ENCODE measurements at regions not wholly inside any gene's neighbourhood (a gene's known extent, or its start where the extent isn't known, plus 50 kb on each side); places are given as distances from the start of the nearest gene placed in this dataset.
A peak's percentile ranks its signal among the peaks of the same experiment; 100 is the strongest.

GRCh38 chr17:14918540-14918939 is 346.6 kb downstream of the PMP22 start:
- no peak overlapping the region for H3K4ac ChIP-seq (ENCODE audit: low read depth in 1 of 2, low read length in 2 of 2)
- no peaks in the 10 kb centered on the region for H3K36me3 ChIP-seq (ENCODE audit: control insufficient read depth in 1 of 2, insufficient read depth in 2 of 2, low read depth in 1 of 2, low read length in 2 of 2)
- no peaks in the 10 kb centered on the region for H3K27me3 ChIP-seq (ENCODE audit: control insufficient read depth in 1 of 2, insufficient read depth in 1 of 2, low read length in 2 of 2)
- H4K8ac ChIP-seq (ENCODE audit: low read length), result no peak overlapping the region
- H3K9me3 ChIP-seq (ENCODE audit: control insufficient read depth, low read length), result no peaks in the 10 kb centered on the region
- no peak overlapping the region for H2AK5ac ChIP-seq (ENCODE audit: low read length, severe bottlenecking)
- H3K79me1 ChIP-seq (replicated peaks; ENCODE audit: low read length, poor library complexity, severe bottlenecking), result no peaks in the 10 kb centered on the region
- H2BK12ac ChIP-seq (ENCODE audit: low read length in 2 of 2), result no peak overlapping the region
- H3K9ac ChIP-seq (ENCODE audit: low read length), result no peak overlapping the region
- H4K91ac ChIP-seq (ENCODE audit: low read length), result no peak overlapping the region
- H3K23ac ChIP-seq (ENCODE audit: low read length in 2 of 2), result no peak overlapping the region
- no peak overlapping the region for H3K27ac ChIP-seq (ENCODE audit: low read length, poor library complexity, severe bottlenecking)
- H2BK5ac ChIP-seq (ENCODE audit: low read depth, low read length, poor library complexity, severe bottlenecking), result no peak overlapping the region
- no peak overlapping the region for H3K4me2 ChIP-seq (ENCODE audit: low read length, poor library complexity, severe bottlenecking)
- H2AFZ ChIP-seq (ENCODE audit: low read depth, low read length), result no peak overlapping the region
- peaks cover 2% of the 10 kb centered on the region for H3K4me1 ChIP-seq (ENCODE audit: control insufficient read depth, insufficient read depth, low read depth, low read length)
- no peak overlapping the region for H2BK120ac ChIP-seq (ENCODE audit: low read depth, low read length)
- peak; percentile 59 for DNase-seq
- WGBS, result 38% methylated on average over 2 of the region's 4 CpGs
- H3K14ac ChIP-seq (ENCODE audit: low read length in 2 of 2), result no peak overlapping the region
- H3K18ac ChIP-seq (ENCODE audit: low read depth in 1 of 2, low read length in 2 of 2), result no peak overlapping the region
- H3K4me3 ChIP-seq (ENCODE audit: insufficient read depth in 1 of 2, low read depth in 1 of 2, low read length in 2 of 2), result no peak overlapping the region
- no peak overlapping the region for H2BK15ac ChIP-seq (ENCODE audit: low read depth, poor library complexity, severe bottlenecking)

GRCh38 chr17:14910916-14911315 is 354.2 kb downstream of the PMP22 start:
- Histone ChIP-seq H2BK12ac (ENCODE audit: low read length in 2 of 2) (no peak overlapping the region), H4K8ac (ENCODE audit: low read length) (no peak overlapping the region), H2AFZ (ENCODE audit: low read depth, low read length) (no peak overlapping the region), H3K27ac (ENCODE audit: low read length, poor library complexity, severe bottlenecking) (no peak overlapping the region), H3K23ac (ENCODE audit: low read length in 2 of 2) (no peak overlapping the region), H2BK15ac (ENCODE audit: low read depth, poor library complexity, severe bottlenecking) (no peak overlapping the region), H3K36me3 (ENCODE audit: control insufficient read depth in 1 of 2, insufficient read depth in 2 of 2, low read depth in 1 of 2, low read length in 2 of 2) (no peaks in the 10 kb centered on the region), H3K9me3 (ENCODE audit: control insufficient read depth, low read length) (no peaks in the 10 kb centered on the region), H3K4me2 (ENCODE audit: low read length, poor library complexity, severe bottlenecking) (no peak overlapping the region), H2BK120ac (ENCODE audit: low read depth, low read length) (no peak overlapping the region), H2BK5ac (ENCODE audit: low read depth, low read length, poor library complexity, severe bottlenecking) (no peak overlapping the region), H3K27me3 (ENCODE audit: control insufficient read depth in 1 of 2, insufficient read depth in 1 of 2, low read length in 2 of 2) (no peaks in the 10 kb centered on the region), H3K4ac (ENCODE audit: low read depth in 1 of 2, low read length in 2 of 2) (no peak overlapping the region), H3K4me3 (ENCODE audit: insufficient read depth in 1 of 2, low read depth in 1 of 2, low read length in 2 of 2) (no peak overlapping the region), H3K18ac (ENCODE audit: low read depth in 1 of 2, low read length in 2 of 2) (no peak overlapping the region), H3K9ac (ENCODE audit: low read length) (no peak overlapping the region), H3K79me1 (replicated peaks; ENCODE audit: low read length, poor library complexity, severe bottlenecking) (no peaks in the 10 kb centered on the region), H3K4me1 (ENCODE audit: control insufficient read depth, insufficient read depth, low read depth, low read length) (no peaks in the 10 kb centered on the region), H4K91ac (ENCODE audit: low read length) (no peak overlapping the region), H2AK5ac (ENCODE audit: low read length, severe bottlenecking) (no peak overlapping the region), H3K14ac (ENCODE audit: low read length in 2 of 2) (no peak overlapping the region)
- 100% methylated on average over 1 of the region's 1 CpG for WGBS
- DNase-seq, result no peak

GRCh38 chr17:14904386-14904785 is 360.7 kb downstream of the PMP22 start:
- Histone ChIP-seq H2BK15ac (ENCODE audit: low read depth, poor library complexity, severe bottlenecking) (no peak overlapping the region), H3K18ac (ENCODE audit: low read depth in 1 of 2, low read length in 2 of 2) (no peak overlapping the region), H3K14ac (ENCODE audit: low read length in 2 of 2) (no peak overlapping the region), H3K23ac (ENCODE audit: low read length in 2 of 2) (no peak overlapping the region), H3K36me3 (ENCODE audit: control insufficient read depth in 1 of 2, insufficient read depth in 2 of 2, low read depth in 1 of 2, low read length in 2 of 2) (no peaks in the 10 kb centered on the region), H3K4me2 (ENCODE audit: low read length, poor library complexity, severe bottlenecking) (no peak overlapping the region), H3K9ac (ENCODE audit: low read length) (no peak overlapping the region), H3K9me3 (ENCODE audit: control insufficient read depth, low read length) (no peaks in the 10 kb centered on the region), H3K4ac (ENCODE audit: low read depth in 1 of 2, low read length in 2 of 2) (no peak overlapping the region), H4K8ac (ENCODE audit: low read length) (no peak overlapping the region), H4K91ac (ENCODE audit: low read length) (no peak overlapping the region), H2BK5ac (ENCODE audit: low read depth, low read length, poor library complexity, severe bottlenecking) (no peak overlapping the region), H2AK5ac (ENCODE audit: low read length, severe bottlenecking) (no peak overlapping the region), H2BK12ac (ENCODE audit: low read length in 2 of 2) (no peak overlapping the region), H3K4me1 (ENCODE audit: control insufficient read depth, insufficient read depth, low read depth, low read length) (no peaks in the 10 kb centered on the region), H3K4me3 (ENCODE audit: insufficient read depth in 1 of 2, low read depth in 1 of 2, low read length in 2 of 2) (no peak overlapping the region), H3K27me3 (ENCODE audit: control insufficient read depth in 1 of 2, insufficient read depth in 1 of 2, low read length in 2 of 2) (no peaks in the 10 kb centered on the region), H3K79me1 (replicated peaks; ENCODE audit: low read length, poor library complexity, severe bottlenecking) (no peaks in the 10 kb centered on the region), H2BK120ac (ENCODE audit: low read depth, low read length) (no peak overlapping the region), H2AFZ (ENCODE audit: low read depth, low read length) (no peak overlapping the region), H3K27ac (ENCODE audit: low read length, poor library complexity, severe bottlenecking) (no peak overlapping the region)
- DNase-seq, result peak; percentile 55
- 68% methylated on average over 3 of the region's 4 CpGs for WGBS

DNA sequence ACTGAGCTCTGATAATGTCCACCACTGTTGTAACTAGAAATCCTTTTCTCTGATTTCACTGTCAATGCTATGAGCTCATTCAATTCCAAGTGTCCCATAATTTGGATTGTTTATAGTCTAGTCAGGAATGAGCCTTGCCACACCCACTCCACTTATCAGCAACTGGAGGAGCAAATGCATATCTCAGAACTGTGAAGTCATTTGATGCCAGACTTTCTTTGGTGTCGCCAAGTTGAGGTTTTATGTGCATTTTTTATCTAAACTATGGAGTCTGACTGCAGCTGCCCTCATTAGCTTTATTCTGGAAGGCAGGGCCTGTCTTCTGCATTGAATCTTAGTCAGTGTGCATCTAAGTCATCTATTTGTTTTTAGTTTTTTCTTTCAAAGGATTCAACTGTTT is 361.3 kb downstream of the PMP22 start:
- H2BK12ac ChIP-seq (ENCODE audit: low read length in 2 of 2), result no peak overlapping the region
- H4K91ac ChIP-seq (ENCODE audit: low read length), result no peak overlapping the region
- no peak overlapping the region for H4K8ac ChIP-seq (ENCODE audit: low read length)
- H3K36me3 ChIP-seq (ENCODE audit: control insufficient read depth in 1 of 2, insufficient read depth in 2 of 2, low read depth in 1 of 2, low read length in 2 of 2), result no peaks in the 10 kb centered on the region
- no peaks in the 10 kb centered on the region for H3K79me1 ChIP-seq (replicated peaks; ENCODE audit: low read length, poor library complexity, severe bottlenecking)
- H3K18ac ChIP-seq (ENCODE audit: low read depth in 1 of 2, low read length in 2 of 2), result no peak overlapping the region
- no peak overlapping the region for H2AFZ ChIP-seq (ENCODE audit: low read depth, low read length)
- DNase-seq, result peak; percentile 35
- no peak overlapping the region for H3K14ac ChIP-seq (ENCODE audit: low read length in 2 of 2)
- H3K23ac ChIP-seq (ENCODE audit: low read length in 2 of 2), result no peak overlapping the region
- H3K4me3 ChIP-seq (ENCODE audit: insufficient read depth in 1 of 2, low read depth in 1 of 2, low read length in 2 of 2), result no peak overlapping the region
- no peak overlapping the region for H3K9ac ChIP-seq (ENCODE audit: low read length)
- no peak overlapping the region for H2BK120ac ChIP-seq (ENCODE audit: low read depth, low read length)
- H2AK5ac ChIP-seq (ENCODE audit: low read length, severe bottlenecking), result no peak overlapping the region
- H2BK5ac ChIP-seq (ENCODE audit: low read depth, low read length, poor library complexity, severe bottlenecking), result no peak overlapping the region
- no peaks in the 10 kb centered on the region for H3K9me3 ChIP-seq (ENCODE audit: control insufficient read depth, low read length)
- H3K27me3 ChIP-seq (ENCODE audit: control insufficient read depth in 1 of 2, insufficient read depth in 1 of 2, low read length in 2 of 2), result no peaks in the 10 kb centered on the region
- H3K27ac ChIP-seq (ENCODE audit: low read length, poor library complexity, severe bottlenecking), result no peak overlapping the region
- H3K4me1 ChIP-seq (ENCODE audit: control insufficient read depth, insufficient read depth, low read depth, low read length), result no peaks in the 10 kb centered on the region
- WGBS, result 38% methylated on average over 1 of the region's 1 CpG
- H2BK15ac ChIP-seq (ENCODE audit: low read depth, poor library complexity, severe bottlenecking), result no peak overlapping the region
- H3K4ac ChIP-seq (ENCODE audit: low read depth in 1 of 2, low read length in 2 of 2), result no peak overlapping the region
- no peak overlapping the region for H3K4me2 ChIP-seq (ENCODE audit: low read length, poor library complexity, severe bottlenecking)
